SK-MEL-5 (cell line): ENCODE measurements at regions not wholly inside any gene's neighbourhood (a gene's known extent, or its start where the extent isn't known, plus 50 kb on each side); places are given as distances from the start of the nearest gene placed in this dataset.

Experiments
- DNase-seq: peaks from one replicate; pipeline ENCODE4 v3.0.0-alpha.2; 2016; ENCODE audit warnings: low read depth, low spot score
- in situ Hi-C: cut with HindIII; loops from 2 replicates; pipeline ENCODE4 v1.10.0; 2016; ENCODE audit warnings: low sequenced_read_pairs, high pct_unique_total_duplicates, low pct_unique_long_range_greater_than_20kb

DNA sequence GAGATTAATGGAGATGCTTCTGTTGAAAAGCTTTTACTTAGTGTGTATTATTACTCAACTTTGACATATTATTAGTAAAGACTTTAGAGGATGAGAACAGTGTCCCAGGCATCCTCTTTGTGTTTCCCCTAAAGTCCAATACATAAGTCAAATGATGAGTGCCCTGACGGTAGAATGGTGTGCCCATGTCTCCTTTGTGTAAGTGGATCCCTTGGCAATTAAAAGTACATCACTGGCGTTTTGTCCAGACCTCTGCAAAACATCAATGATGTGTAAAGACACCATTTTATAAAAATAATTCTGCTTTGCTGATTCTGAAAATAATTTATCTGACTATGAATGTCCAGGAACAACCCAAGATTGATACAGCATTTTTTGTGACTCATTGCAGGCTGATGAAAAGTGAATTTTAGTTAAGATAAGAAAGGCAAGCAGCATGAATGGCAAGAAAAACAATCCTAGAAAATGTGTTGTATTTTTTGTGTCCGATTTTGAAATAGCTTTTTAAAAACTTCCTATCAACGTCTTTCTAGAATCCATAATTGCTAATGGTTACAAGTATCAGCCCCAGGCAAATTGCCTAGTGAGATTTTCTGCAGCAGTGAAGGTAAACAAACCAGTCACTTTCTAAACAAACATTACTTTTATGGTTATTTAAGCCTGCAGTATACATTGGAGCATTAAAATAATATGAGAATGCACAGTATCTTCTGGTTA lies 251.5 kb downstream of the PTPRC start:
- no peak for DNase-seq
- in situ Hi-C loops, result no loop called here

DNA sequence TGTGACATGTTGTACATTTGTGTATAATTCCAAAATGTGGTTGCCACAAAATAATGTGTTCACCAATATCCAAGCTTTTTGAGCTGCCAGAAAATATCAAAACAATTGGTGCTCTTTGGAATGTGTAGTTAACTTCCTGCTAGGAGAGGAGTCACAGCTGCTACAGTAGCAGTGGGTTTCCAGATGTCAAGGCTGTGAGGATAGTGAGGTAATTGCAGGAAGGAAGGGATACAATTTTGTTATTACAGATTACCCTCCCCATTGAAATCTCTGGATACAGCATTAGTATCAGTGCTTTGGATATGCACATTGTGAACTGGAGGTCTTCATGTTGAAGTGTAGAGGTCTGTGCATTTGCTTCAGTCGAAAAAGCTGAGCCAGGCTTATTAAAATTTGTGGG lies 253.2 kb downstream of the PTPRC start:
- DNase-seq, result no peak
- in situ Hi-C loops, result no loop called here

DNA sequence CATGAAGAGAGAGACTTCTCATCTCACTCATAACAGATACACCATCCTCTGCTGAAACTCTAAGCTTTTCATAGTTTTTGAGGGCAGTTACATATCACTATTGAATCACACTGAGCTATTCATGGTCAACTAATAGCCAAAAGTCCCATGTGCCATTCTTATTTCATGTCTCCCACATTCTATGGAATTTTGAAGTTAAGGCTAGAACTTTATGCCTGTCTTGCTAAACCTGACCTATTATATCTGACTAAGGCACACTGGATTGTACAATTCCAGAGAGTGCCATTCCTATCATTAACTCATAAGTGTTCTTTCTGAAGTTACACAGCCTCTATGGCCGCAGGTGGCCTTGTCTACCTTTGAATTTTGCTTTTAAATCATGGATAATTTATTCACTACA lies 254.3 kb downstream of the PTPRC start:
- in situ Hi-C loops, result no loop called here
- no peak for DNase-seq

DNA sequence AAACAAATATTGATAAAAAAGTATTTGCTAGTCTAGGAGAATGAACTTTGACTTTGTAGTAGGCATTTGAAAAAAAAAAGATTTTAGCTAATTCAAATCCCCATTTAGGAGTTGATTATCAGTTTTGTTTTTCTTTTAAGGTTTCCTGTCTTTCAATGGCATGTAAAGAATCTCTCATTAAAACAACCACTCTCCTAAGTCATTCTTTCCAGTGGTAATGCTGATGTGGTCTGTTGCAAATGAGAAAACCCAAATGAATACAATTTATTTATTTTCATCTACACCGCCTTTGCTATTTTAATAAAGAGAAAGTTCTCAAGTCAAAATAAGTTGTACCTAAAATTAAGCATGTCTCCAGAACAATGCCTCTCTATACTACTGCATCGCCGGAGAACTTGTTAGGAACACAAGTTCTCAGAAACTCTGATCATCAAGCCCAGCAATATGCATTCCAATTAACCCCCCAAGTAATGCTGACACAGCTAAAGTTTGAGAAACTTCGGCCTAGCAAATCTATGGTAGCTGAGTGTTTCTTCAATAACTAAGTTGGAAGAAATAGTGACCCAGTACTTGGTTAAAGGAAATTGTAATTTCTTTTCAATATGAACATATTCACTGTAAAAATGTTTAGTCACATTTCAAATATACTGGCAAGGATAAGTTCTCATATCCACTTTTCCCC lies 255.1 kb downstream of the PTPRC start:
- DNase-seq, result no peak

DNA sequence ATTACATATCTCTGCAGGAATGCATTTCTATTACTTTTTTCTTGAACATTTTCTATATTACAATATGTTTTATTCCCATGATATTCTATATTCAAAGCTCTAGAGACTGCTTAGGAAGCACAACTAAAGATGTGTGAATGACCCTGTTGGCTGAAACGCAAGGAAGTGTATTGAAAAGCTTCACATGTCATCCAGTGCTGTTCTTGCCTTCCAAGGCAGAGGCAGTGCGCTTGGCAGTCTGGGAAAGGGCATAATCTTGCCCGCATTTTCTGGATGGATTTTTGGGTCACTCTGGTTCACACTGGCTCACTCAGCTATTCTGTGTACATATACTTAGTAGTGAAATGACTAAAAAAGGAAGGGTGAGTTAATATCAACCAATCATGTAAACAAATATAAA lies 262.4 kb downstream of the PTPRC start:
- in situ Hi-C loops, result no loop called here
- DNase-seq, result no peak

More for the DNA sequence above, 255.1 kb downstream of the PTPRC start:
- in situ Hi-C loops, result no loop called here

DNA sequence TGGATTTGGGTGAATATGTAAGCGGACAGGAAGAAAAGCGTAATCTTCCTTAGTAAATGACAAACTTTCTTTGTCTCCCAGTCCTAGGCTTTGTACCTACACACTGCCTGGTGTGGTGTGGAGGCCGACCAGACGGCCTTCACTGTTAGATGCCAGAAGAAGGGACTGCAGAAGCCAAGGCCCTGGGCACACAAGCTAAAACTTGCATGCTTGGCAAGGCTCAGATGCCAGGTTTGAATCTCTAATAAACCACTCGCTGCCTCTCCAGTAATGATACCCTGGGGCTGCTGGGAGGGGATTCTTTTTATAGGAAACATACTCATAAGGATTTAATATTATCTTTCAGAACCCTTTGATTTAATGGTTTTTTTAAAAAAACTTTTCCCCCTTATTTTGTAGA lies 263.8 kb downstream of the PTPRC start:
- in situ Hi-C loops, result no loop called here
- no peak for DNase-seq

DNA sequence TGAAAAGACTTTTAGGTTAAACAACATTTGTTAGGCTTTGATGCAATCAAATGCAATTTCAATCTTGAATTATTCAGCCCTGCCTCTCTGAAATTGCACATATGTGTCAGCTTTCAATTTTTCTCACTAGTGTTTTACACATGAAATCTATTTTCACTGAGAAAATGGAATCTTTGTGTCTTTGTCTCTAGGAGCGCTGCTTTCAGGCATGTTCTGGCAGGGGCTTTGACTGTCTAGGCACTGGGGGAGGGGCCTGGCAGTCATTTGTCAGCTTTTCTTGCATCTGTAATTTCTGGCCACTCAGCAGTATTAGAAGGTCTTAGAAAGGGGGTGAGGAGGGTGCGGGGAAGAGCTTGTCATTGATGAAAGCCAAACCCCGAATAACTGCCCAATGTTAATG lies 264.4 kb downstream of the PTPRC start:
- in situ Hi-C loops, result no loop called here
- peak; percentile 43 for DNase-seq

DNA sequence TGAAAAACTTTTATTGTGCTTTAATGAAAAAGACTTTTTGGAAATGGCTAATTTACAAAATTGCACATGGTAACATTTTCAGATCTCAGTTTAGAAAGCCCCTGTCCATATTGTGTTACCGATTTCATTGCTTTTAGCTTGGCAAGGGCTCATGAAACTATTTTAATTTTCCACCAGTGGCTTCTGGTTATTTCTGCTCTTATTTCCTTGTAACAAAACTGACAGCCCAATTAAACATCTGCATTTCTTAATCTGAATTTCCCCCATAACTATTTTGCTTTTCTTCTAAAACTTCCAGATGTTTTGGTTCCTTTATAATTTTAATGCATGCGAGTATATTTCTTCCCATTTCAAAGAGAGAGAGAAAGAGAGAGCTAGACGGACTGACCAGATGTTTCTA lies 264.8 kb downstream of the PTPRC start:
- in situ Hi-C loops, result no loop called here
- DNase-seq, result no peak

DNA sequence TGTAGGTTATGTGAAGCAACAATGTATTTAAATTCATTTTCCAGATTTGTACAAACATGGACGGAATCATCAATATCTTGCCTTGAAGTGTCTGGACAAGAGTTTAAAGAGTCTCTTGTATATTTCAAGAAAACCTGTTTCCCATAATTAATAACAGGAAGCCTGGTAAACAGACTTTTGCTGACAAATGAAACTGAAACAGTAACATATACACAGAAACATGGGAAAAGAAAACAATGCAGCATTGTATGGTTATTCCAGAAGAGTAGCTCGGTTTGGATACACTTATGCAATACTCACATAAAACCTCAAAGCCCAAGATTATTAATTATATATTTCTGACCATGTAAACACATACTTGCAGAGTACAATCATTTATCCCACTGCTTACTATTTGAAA lies 265.5 kb downstream of the PTPRC start:
- DNase-seq, result peak; percentile 77
- in situ Hi-C loops, result no loop called here

DNA sequence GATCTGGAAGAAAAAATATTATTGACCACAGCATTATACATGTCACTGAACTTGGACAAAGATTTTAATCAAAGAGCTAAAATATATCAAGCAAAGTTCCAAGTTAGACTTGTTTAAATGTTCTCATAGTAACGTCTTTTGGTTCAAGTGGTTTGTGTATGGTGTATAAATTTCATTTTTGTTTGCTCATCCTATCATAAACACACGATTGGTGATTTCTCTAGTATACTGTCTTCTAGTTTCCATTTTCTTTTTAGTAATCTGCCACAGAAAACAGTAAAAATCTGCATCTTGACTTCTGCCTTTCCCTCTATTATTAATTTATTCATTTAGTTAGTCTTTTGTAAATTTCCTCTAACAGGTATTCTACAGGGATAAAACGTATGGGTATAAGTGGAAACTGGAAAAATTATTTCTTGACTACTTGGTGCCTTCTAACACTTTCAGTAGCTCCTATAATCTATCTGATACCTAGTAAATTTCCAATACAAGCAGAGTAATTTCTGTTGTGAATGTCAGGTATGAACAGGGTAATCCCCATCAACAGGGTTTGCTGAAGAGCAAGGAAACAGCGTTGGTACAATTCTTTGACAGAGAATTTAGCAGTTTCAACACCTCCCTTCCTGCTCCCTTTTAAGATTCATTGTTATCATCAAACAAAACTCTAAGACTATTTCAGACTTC lies 268.0 kb downstream of the PTPRC start:
- DNase-seq, result no peak
- in situ Hi-C loops, result no loop called here

DNA sequence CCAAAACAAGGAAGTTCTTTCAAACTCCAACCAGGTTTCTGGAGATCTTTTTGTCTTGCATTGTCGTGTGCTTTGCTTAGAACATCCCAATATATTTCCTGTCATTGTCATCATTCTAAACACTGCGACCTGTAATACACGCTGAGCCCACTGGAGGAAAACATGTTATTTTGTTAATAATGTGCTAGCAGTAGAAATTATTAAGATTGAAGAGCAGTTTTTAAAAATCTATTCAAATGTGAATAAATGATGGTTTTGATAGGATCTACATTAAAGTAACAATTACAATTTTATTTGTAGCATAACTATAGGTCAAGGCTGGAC lies 268.5 kb downstream of the PTPRC start:
- in situ Hi-C loops, result no loop called here
- DNase-seq, result no peak

DNA sequence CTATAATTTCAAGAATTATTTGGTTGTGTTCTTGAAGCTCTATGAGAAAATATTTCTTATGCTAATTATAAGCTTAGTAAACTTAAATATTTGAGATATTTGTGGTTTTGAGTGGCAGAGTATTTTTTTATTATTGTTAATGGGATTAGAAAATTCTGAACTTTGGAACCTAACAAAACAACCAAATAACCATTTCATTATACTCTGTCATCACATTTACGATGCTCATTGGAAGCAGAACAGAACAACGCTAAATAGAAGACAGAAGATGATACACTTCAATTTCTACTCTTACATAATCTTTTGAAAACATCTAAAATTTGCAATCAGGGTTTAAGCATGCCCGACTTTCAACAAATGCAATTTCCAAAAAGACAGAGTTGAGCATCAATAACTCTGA lies 270.2 kb downstream of the PTPRC start:
- in situ Hi-C loops, result no loop called here
- no peak for DNase-seq

DNA sequence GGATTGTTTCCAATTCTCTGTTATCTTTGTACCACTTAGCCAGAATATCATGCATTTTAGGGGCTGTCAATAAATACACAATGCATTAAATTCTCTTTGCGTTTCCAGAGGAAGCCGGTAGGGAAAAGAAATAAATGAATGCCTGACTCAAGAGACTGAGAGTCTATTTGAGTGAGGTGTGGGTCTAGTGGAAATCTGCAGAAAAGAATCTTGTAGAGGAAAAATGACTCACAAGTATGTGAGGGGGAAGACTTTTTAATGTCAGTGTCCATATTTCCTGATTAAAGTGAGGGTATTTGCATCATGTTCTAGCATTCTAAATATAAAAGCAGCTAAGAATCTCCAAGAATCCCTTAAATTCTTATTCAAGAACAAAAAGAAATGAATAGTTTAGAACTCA lies 271.1 kb downstream of the PTPRC start:
- in situ Hi-C loops, result no loop called here
- no peak for DNase-seq

DNA sequence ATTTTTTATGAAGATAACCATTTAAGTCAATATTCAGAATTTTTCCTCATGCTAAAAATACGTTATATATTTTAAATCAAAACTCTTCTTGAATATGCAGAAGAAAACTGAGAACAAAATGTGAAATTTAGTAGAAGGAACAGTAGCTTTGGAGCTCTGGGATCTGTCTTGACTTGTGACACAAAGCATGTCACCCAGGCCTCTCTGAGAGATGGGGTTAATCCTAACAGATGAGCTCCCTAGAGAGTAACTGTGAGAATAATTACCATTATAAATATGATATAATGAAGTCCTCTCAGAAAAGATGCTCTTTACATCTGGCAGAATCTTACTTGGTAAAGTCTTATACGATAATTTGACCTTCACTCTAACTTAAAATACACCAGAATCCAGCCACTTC lies 272.0 kb downstream of the PTPRC start:
- no peak for DNase-seq
- in situ Hi-C loops, result no loop called here

DNA sequence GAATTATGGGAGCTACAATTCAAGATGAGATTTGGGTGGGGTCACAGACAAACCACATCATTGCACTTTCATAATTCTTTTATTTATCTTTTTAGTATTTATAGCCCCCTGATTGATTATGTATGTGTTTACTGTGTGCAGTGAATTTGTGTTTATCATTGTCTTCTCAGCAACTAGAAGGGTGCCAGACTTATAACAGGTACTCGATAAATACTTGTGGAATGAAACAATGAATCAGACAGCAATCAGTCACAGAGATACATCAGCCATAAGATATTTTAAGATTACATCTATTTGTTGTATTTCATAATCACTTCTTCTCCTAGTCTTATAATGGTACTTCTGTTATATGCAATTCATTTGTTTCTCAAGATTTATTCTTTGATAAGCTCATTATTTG lies 273.2 kb downstream of the PTPRC start:
- no peak for DNase-seq
- in situ Hi-C loops, result no loop called here

DNA sequence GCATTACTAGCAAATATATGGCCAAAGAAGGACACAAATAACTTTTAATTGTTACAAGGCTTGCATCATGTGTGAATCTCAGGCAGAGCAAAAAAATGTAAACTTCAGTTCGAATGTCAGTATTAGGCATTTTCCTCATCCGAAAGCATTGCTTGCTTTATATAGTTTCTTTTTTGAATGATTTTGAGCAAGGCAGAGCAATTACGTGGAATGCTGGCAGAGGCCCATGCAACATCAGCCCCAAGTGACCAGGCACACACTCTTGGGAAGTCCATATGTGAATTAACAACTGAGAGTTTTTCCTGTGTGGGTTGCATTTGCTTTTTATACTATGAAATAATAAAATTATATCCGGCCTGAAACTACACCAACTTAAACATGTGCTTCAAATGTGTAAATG lies 274.8 kb downstream of the PTPRC start:
- DNase-seq, result no peak
- in situ Hi-C loops, result no loop called here

DNA sequence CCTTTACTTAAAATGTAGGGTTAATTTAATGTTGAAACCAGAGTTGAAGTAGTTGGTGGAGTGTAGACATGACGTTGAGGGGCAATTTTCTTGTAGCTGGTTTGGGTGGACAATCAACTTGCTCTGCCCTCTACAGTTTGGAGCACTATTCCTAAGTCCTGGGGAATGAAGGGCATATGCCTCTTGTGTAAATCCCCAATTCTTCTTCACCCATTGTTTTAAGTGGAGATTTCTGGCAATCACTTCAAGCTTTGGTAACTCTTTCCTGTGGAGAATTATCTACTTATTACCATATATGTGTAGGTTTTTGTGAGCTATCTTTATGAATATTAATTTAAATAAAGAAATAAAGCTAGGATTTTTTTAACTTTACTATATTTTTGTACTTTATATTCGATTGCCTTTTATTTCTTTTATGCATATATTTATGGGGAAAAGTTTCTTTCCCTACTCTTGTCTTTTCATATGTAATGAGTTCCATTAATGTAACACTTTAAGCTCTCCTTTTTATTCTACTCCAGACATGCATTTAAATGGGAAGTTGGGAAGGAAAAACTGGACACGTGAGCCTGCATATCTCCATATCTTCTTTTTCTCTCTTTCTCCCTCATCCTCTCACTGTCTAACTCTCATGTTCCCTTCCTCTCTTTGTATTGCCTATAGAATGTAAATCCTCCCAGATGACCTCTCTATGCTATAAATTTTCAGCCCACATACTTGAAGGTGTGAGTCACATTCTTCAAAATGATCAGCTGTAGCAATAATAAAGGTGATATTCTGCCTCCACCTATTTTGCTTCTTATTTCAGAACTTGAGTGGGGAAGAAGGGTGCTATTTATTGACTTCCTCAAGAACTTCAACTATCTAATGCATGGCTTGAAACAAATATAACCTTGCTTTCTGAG lies 276.7 kb downstream of the PTPRC start:
- no peak for DNase-seq
- in situ Hi-C loops, result no loop called here

DNA sequence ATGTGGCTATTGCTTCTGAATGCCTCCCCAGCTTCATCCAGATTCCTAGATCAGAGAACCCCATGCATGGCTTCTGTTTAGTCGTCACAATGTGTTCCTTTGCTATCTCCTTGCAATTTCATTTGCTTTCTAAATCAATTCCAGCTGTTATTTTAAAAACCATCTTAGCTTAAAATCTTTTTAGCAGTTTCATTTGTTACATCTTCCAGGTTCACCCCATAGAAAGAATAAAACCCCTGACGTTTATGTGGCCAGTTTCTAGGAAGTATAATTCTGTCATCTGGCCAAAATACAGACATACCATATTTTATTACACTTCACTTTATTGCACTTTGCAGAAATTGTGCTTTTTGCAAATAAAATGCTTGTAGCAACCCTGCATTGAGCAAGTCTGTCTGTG lies 278.4 kb downstream of the PTPRC start:
- no peak for DNase-seq
- in situ Hi-C loops, result no loop called here
